Smooth muscle cell (in vitro differentiated cells): ENCODE measurements at regions not wholly inside any gene's neighbourhood (a gene's known extent, or its start where the extent isn't known, plus 50 kb on each side); places are given as distances from the start of the nearest gene placed in this dataset.
"Not testable (repeated sequence)": the region's sequence is repeated elsewhere in the genome, so short reads cannot be mapped to it uniquely, and the experiment has no call there.

ENCODE experiments used
- DNase-seq: peaks from one replicate; lab custom pipeline; 2025; ENCODE audit not compliant: unreplicated experiment; lab: John Stamatoyannopoulos, UW
- H2AFZ ChIP-seq: fragments of 200-600 bp; sonication (generic); 2 replicates; pipeline ENCODE4 v1.6.0; 2016; ENCODE audit warnings: antibody characterized with exemption, low read depth, mild to moderate bottlenecking
- H3F3A ChIP-seq: fragments of 200-600 bp; sonication (generic); 2 replicates; pipeline ENCODE4 v1.6.0; 2017; ENCODE audit warnings: antibody characterized with exemption, low read depth
- H3K27ac ChIP-seq: fragments of 200-600 bp; sonication (generic); 2 replicates; pipeline ENCODE4 v1.5.1; 2016; ENCODE audit warnings: low read depth, mild to moderate bottlenecking
- H3K27me3 ChIP-seq: fragments of 200-600 bp; sonication (generic); 2 replicates; pipeline ENCODE4 v1.6.1; 2016; ENCODE audit warnings: low read depth, mild to moderate bottlenecking
- H3K36me3 ChIP-seq: fragments of 200-600 bp; sonication (generic); 2 replicates; pipeline ENCODE4 v1.5.1; 2016; ENCODE audit warnings: low read depth
- H3K4me1 ChIP-seq: fragments of 200-600 bp; sonication (generic); 2 replicates; pipeline ENCODE4 v1.5.1; 2016; ENCODE audit warnings: low read depth
- H3K4me2 ChIP-seq: fragments of 200-600 bp; sonication (generic); 2 replicates; pipeline ENCODE4 v1.6.0; 2016; ENCODE audit warnings: mild to moderate bottlenecking
- H3K4me3 ChIP-seq: fragments of 200-600 bp; sonication (generic); 2 replicates; pipeline ENCODE4 v1.5.1; 2016; ENCODE audit warnings: mild to moderate bottlenecking
- H3K79me2 ChIP-seq: fragments of 200-600 bp; sonication (generic); 2 replicates; pipeline ENCODE4 v1.6.0; 2016; ENCODE audit warnings: low read depth, mild to moderate bottlenecking
- H3K9ac ChIP-seq: fragments of 200-600 bp; sonication (generic); 2 replicates; pipeline ENCODE4 v1.6.0; 2016; ENCODE audit warnings: low read depth
- H3K9me3 ChIP-seq: fragments of 200-600 bp; sonication (generic); replicated peaks from 2 replicates; pipeline ENCODE4 v1.5.1; 2016; ENCODE audit warnings: low read depth
- H4K20me1 ChIP-seq: fragments of 200-600 bp; sonication (generic); 2 replicates; pipeline ENCODE4 v1.6.0; 2016; ENCODE audit warnings: low read depth
- WGBS: methylation state at CpG from one replicate; pipeline ENCODE4 v1.1.7; 2016; ENCODE audit warnings: low lambda C conversion rate; 5-methylcytosine and 5-hydroxymethylcytosine counted together
- TF ChIP-seq, protein P1 (sequence below): fragments of 200-600 bp; sonication (generic); IDR thresholded peaks from 2 replicates; pipeline ENCODE4 v1.5.1; 2017; ENCODE audit warnings: borderline replicate concordance, mild to moderate bottlenecking, antibody characterized with exemption; ENCODE audit not compliant: insufficient read depth, poor library complexity, severe bottlenecking

DNA sequence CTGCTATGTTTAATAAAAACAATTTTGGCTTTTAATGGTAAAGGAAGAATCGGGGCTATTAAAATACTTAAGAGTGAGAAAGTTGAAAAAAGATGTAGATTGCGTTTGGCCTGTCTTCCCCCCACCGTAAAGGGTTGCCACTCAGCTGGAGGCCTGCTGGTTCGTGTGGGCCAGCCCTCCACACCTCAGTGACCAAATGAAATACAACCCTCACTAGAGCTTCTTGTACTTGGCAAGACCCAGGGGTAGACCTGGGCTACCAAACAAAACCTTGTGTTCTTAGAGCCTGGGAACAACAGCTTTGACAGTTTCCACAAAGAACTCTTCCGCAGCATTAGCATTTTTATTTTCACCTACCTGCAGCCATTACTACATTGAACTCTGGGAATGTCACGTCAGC, 152.8 kb upstream of the PABPC3 start:
- Histone ChIP-seq H3K79me2 (no peaks in the 10 kb centered on the region), H4K20me1 (no peaks in the 10 kb centered on the region), H3K4me1 (no peaks in the 10 kb centered on the region), H3K4me3 (no peak overlapping the region), H3K36me3 (no peaks in the 10 kb centered on the region), H3K9ac (no peak overlapping the region), H3K27ac (no peak overlapping the region), H3K4me2 (no peak overlapping the region), H2AFZ (no peak overlapping the region), H3F3A (no peaks in the 10 kb centered on the region), H3K27me3 (no peaks in the 10 kb centered on the region), H3K9me3 (no peaks in the 10 kb centered on the region)
- no peak for DNase-seq
- WGBS, result 86% methylated on average over 6 of the region's 6 CpGs
- TF ChIP-seq, protein P1, sequence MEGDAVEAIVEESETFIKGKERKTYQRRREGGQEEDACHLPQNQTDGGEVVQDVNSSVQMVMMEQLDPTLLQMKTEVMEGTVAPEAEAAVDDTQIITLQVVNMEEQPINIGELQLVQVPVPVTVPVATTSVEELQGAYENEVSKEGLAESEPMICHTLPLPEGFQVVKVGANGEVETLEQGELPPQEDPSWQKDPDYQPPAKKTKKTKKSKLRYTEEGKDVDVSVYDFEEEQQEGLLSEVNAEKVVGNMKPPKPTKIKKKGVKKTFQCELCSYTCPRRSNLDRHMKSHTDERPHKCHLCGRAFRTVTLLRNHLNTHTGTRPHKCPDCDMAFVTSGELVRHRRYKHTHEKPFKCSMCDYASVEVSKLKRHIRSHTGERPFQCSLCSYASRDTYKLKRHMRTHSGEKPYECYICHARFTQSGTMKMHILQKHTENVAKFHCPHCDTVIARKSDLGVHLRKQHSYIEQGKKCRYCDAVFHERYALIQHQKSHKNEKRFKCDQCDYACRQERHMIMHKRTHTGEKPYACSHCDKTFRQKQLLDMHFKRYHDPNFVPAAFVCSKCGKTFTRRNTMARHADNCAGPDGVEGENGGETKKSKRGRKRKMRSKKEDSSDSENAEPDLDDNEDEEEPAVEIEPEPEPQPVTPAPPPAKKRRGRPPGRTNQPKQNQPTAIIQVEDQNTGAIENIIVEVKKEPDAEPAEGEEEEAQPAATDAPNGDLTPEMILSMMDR, result no peak

GRCh38 chr13:24944073-24944472, 151.9 kb upstream of the PABPC3 start:
- H4K20me1 ChIP-seq, H3K27ac ChIP-seq, H2AFZ ChIP-seq, DNase-seq, H3K36me3 ChIP-seq, H3K9me3 ChIP-seq, H3K27me3 ChIP-seq, H3K4me2 ChIP-seq, H3K79me2 ChIP-seq, H3F3A ChIP-seq, H3K4me3 ChIP-seq, H3K9ac ChIP-seq, H3K4me1 ChIP-seq: not testable (repeated sequence)
- 88% methylated on average over 4 of the region's 4 CpGs for WGBS

DNA sequence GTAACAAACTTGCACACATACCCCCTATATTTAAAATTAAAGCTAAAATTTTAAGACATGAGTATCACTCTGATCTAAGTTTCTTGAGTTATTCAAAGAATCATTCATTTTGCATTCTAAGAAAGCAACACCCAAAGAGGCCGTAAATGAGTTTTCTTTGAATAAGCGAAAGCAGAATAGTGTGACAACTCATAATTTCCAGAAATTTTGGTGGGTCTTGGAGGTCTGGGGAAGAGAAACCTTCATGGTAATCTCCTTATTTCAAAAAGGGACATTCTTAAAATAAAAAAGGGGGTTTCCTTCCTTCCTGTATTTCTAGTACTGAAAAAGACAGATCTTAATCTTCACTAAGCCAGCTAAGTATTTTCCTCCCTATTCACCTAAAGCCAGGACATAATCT, 147.0 kb upstream of the PABPC3 start:
- not testable (repeated sequence) for H3K4me2 ChIP-seq, H3K9me3 ChIP-seq, H3K79me2 ChIP-seq, H3K9ac ChIP-seq, H3F3A ChIP-seq, H3K27ac ChIP-seq, H3K4me1 ChIP-seq, H3K27me3 ChIP-seq, H2AFZ ChIP-seq, DNase-seq, H4K20me1 ChIP-seq, H3K36me3 ChIP-seq, H3K4me3 ChIP-seq
- 97% methylated on average over 2 of the region's 2 CpGs for WGBS

- H3F3A ChIP-seq, H3K36me3 ChIP-seq, DNase-seq, H4K20me1 ChIP-seq, H3K4me2 ChIP-seq, H3K27me3 ChIP-seq, H3K9ac ChIP-seq, H3K79me2 ChIP-seq, H2AFZ ChIP-seq, H3K27ac ChIP-seq, H3K4me3 ChIP-seq, H3K9me3 ChIP-seq, H3K4me1 ChIP-seq: not testable (repeated sequence)
These were observed 145.3 kb upstream of the PABPC3 start for GRCh38 chr13:24950611-24951010.

GRCh38 chr13:24967970-24968369, 128.0 kb upstream of the PABPC3 start:
- Histone ChIP-seq H3K4me3 (peak overlapping the region; percentile 62), H3K9ac (peak overlapping the region; percentile 34), H3K4me2 (peak overlapping the region; percentile 95), H2AFZ (peak overlapping the region; percentile 99)
- H3F3A ChIP-seq, H4K20me1 ChIP-seq, H3K9me3 ChIP-seq, H3K79me2 ChIP-seq, DNase-seq, H3K36me3 ChIP-seq, H3K4me1 ChIP-seq, H3K27ac ChIP-seq, H3K27me3 ChIP-seq: not testable (repeated sequence)
- WGBS, result 30% methylated on average over 5 of the region's 5 CpGs

DNA sequence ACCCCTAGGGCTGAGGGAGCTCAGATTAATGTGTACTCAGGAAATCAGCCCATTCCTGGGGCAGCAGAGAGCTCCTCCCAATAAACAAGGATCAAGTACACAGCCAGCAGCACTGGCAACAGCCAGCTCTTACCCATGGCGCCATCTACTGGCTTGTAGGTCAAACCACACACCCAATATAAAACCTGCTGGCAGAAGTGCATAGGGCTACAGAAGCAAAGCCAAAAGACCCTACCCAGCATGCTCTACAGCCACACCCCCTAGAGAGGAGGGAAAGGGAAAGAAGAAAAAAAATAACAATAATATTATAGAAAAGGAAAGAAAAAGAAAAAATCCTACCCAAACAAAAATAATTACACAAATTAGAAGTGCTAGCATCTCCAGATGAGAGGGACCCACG, 127.5 kb upstream of the PABPC3 start:
- not testable (repeated sequence) for H3F3A ChIP-seq, H3K27ac ChIP-seq, H3K36me3 ChIP-seq, DNase-seq, H3K9me3 ChIP-seq, H3K27me3 ChIP-seq, H3K79me2 ChIP-seq, H4K20me1 ChIP-seq, H3K4me1 ChIP-seq
- H3K4me2 ChIP-seq, result peak overlapping the region; percentile 95
- peak overlapping the region; percentile 62 for H3K4me3 ChIP-seq
- TF ChIP-seq, protein P1, result peak; percentile 48
- peak overlapping the region; percentile 99 for H2AFZ ChIP-seq
- 45% methylated on average over 2 of the region's 2 CpGs for WGBS
- peak overlapping the region; percentile 34 for H3K9ac ChIP-seq

- H3K4me1 ChIP-seq, H3K4me2 ChIP-seq, H3F3A ChIP-seq, H3K9ac ChIP-seq, H3K79me2 ChIP-seq, DNase-seq, H4K20me1 ChIP-seq, H3K27ac ChIP-seq, H2AFZ ChIP-seq, H3K27me3 ChIP-seq, H3K9me3 ChIP-seq, H3K4me3 ChIP-seq, H3K36me3 ChIP-seq: not testable (repeated sequence)
- WGBS, result 84% methylated on average over 9 of the region's 9 CpGs
These were observed 122.8 kb upstream of the PABPC3 start for GRCh38 chr13:24973102-24973501.
